ENCODE measurements at regions not wholly inside any gene's neighbourhood (a gene's known extent, or its start where the extent isn't known, plus 50 kb on each side); places are given as distances from the start of the nearest gene placed in this dataset.

- TF ChIP-seq POLR2AphosphoS5 (IDR thresholded peaks at IDR 0.05): no peak
- TF ChIP-seq, protein P1, sequence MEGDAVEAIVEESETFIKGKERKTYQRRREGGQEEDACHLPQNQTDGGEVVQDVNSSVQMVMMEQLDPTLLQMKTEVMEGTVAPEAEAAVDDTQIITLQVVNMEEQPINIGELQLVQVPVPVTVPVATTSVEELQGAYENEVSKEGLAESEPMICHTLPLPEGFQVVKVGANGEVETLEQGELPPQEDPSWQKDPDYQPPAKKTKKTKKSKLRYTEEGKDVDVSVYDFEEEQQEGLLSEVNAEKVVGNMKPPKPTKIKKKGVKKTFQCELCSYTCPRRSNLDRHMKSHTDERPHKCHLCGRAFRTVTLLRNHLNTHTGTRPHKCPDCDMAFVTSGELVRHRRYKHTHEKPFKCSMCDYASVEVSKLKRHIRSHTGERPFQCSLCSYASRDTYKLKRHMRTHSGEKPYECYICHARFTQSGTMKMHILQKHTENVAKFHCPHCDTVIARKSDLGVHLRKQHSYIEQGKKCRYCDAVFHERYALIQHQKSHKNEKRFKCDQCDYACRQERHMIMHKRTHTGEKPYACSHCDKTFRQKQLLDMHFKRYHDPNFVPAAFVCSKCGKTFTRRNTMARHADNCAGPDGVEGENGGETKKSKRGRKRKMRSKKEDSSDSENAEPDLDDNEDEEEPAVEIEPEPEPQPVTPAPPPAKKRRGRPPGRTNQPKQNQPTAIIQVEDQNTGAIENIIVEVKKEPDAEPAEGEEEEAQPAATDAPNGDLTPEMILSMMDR (IDR thresholded peaks at IDR 0.05; ENCODE audit: poor library complexity, severe bottlenecking): no peak
- no peak for TF ChIP-seq TAF1 (IDR thresholded peaks at IDR 0.05; ENCODE audit: low read depth)
- TF ChIP-seq, protein P2, sequence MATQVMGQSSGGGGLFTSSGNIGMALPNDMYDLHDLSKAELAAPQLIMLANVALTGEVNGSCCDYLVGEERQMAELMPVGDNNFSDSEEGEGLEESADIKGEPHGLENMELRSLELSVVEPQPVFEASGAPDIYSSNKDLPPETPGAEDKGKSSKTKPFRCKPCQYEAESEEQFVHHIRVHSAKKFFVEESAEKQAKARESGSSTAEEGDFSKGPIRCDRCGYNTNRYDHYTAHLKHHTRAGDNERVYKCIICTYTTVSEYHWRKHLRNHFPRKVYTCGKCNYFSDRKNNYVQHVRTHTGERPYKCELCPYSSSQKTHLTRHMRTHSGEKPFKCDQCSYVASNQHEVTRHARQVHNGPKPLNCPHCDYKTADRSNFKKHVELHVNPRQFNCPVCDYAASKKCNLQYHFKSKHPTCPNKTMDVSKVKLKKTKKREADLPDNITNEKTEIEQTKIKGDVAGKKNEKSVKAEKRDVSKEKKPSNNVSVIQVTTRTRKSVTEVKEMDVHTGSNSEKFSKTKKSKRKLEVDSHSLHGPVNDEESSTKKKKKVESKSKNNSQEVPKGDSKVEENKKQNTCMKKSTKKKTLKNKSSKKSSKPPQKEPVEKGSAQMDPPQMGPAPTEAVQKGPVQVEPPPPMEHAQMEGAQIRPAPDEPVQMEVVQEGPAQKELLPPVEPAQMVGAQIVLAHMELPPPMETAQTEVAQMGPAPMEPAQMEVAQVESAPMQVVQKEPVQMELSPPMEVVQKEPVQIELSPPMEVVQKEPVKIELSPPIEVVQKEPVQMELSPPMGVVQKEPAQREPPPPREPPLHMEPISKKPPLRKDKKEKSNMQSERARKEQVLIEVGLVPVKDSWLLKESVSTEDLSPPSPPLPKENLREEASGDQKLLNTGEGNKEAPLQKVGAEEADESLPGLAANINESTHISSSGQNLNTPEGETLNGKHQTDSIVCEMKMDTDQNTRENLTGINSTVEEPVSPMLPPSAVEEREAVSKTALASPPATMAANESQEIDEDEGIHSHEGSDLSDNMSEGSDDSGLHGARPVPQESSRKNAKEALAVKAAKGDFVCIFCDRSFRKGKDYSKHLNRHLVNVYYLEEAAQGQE (IDR thresholded peaks at IDR 0.05; ENCODE audit: borderline replicate concordance): no peak
- no peak for TF ChIP-seq EP300 (conservative IDR thresholded peaks at IDR 0.05; ENCODE audit: poor library complexity, severe bottlenecking)
- TF ChIP-seq EZH2 (IDR thresholded peaks at IDR 0.05; ENCODE audit: borderline replicate concordance, insufficient read depth, low read length, poor library complexity, severe bottlenecking): no peak
- no peak for TF ChIP-seq RAD21 (conservative IDR thresholded peaks at IDR 0.05)
- no peak for TF ChIP-seq MXI1 (conservative IDR thresholded peaks at IDR 0.05; ENCODE audit: poor library complexity, severe bottlenecking)
- TF ChIP-seq SMC3 (conservative IDR thresholded peaks at IDR 0.05; ENCODE audit: poor library complexity): no peak
Observed at GRCh38 chr2:67835266-67835665, 227.5 kb downstream of the C1D start.

Measured in neural cell (in vitro differentiated cells).